HFF-Myc (cell line): ENCODE measurements at regions not wholly inside any gene's neighbourhood (a gene's known extent, or its start where the extent isn't known, plus 50 kb on each side); places are given as distances from the start of the nearest gene placed in this dataset.

ENCODE experiments used
- DNase-seq: peaks from one replicate; pipeline ENCODE4 v3.0.0-alpha.2; 2011; ENCODE audit warnings: low read depth; ENCODE audit errors: extremely low read depth
- H3K4me3 ChIP-seq: replicated peaks from 2 replicates; pipeline ENCODE4 v1.5.1; 2011; ENCODE audit warnings: low read depth, mild to moderate bottlenecking, control low read depth, low read length
- TF ChIP-seq, protein P1 (sequence below): IDR thresholded peaks from 2 replicates; pipeline ENCODE4 v1.5.1; 2012; ENCODE audit warnings: mild to moderate bottlenecking, low read depth, low read length, control low read depth; ENCODE audit errors: missing control alignments

DNA sequence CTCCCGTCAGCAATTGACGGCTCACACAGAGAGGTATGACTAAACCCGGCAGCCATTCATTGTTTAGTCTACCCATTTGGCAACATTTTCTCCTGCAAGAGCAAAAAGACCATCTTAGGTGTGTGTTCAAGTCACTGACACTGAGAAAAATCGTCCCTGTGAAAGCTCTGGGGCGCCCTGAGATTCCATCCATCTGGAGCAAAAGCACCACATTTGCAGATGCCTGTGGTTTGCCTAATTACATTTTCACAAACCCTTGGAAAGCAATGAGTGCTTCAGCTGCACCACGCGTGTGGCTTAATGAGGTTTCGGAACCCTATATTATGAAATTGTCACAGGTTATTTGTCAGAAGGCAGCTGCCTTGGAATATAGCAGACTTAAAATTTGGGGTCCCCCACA, 110.7 kb upstream of the PTPRM start:
- H3K4me3 ChIP-seq, result no peak overlapping the region
- no peak for DNase-seq
- TF ChIP-seq, protein P1, sequence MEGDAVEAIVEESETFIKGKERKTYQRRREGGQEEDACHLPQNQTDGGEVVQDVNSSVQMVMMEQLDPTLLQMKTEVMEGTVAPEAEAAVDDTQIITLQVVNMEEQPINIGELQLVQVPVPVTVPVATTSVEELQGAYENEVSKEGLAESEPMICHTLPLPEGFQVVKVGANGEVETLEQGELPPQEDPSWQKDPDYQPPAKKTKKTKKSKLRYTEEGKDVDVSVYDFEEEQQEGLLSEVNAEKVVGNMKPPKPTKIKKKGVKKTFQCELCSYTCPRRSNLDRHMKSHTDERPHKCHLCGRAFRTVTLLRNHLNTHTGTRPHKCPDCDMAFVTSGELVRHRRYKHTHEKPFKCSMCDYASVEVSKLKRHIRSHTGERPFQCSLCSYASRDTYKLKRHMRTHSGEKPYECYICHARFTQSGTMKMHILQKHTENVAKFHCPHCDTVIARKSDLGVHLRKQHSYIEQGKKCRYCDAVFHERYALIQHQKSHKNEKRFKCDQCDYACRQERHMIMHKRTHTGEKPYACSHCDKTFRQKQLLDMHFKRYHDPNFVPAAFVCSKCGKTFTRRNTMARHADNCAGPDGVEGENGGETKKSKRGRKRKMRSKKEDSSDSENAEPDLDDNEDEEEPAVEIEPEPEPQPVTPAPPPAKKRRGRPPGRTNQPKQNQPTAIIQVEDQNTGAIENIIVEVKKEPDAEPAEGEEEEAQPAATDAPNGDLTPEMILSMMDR, result no peak

DNA sequence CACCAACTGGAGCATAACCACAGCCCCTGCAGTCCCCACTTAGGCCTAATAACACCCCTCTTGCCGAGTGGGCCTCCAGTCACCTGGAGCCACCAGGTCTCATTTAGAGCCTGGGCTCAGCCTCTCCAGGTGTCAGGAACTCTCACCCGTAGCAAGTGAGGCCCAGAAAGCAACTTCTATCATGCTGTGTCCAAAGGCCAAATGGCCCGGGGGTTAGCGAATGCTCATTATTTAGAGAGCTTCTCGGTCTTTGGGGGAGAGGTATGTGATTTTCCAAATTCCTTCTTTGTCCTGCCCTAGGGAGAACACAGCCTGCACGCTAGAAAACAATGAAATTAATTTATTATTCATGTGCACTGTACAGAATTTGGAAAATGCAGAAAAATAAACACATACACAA, 109.9 kb upstream of the PTPRM start:
- no peak overlapping the region for H3K4me3 ChIP-seq
- TF ChIP-seq, protein P1, result no peak
- no peak for DNase-seq

DNA sequence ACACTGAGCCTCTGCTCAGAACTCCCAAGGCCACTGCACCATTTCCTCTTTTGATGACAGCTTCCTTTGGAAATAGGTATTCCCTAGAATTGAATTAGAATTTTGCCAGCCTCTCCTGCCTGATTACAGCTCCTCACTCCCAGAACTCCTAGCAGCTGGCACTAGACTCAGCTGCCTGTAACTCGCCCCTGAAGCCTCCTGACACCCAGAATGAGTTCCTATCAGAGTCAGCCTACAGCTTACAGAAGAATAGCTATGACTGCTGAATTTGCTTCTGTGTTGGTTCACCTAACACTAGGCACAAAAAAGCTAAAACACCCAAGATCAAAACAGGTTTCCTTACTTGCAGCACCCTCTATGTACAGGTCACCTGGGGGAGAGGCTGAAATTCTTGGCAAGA, 108.2 kb upstream of the PTPRM start:
- TF ChIP-seq, protein P1, result no peak
- no peak for DNase-seq
- no peak overlapping the region for H3K4me3 ChIP-seq

DNA sequence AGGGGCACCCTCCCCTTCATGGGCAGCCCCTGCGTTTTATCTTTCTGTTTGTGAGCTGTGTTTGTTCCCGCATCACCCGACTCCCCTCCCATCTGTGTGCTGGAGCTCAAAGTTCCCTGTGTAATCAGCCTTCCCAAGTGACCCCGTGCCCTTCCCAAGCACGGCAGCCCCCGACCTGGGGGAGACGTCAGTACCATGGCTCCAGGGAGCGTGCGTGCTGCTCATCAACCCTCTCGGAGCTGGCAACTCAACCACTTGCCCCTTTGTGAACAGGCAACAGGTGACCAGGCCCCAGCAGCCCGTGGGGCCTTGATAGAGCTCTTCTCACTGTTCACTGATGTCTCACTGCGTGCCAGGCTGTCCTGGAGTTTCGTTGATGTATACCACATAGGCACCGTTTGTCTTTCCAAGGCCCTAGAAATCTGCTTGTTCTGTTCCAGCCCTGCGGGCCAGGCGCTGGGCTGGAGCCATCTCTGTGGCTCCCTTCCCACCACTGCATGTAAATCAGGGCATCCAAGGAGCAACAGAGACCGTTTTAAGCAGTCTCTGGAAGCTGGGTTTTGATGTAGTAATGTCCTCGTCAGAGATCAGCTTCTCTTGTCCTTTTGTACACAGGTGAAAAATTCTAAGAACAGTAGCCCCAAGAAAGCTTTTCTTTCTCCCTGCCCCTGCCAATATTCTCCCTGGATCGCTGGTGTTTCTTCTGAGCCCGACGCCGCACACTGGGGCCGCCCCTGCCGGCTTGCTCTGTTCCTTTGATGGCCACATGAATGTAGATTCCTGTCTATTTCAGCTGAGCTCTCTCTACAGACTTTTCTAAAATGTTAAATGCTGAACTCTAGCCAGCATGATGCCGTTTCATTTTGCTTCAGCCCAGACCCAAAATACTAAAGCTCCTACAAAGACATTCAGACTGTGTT, 107.0 kb upstream of the PTPRM start:
- TF ChIP-seq, protein P1, result no peak
- DNase-seq, result no peak
- no peak overlapping the region for H3K4me3 ChIP-seq

DNA sequence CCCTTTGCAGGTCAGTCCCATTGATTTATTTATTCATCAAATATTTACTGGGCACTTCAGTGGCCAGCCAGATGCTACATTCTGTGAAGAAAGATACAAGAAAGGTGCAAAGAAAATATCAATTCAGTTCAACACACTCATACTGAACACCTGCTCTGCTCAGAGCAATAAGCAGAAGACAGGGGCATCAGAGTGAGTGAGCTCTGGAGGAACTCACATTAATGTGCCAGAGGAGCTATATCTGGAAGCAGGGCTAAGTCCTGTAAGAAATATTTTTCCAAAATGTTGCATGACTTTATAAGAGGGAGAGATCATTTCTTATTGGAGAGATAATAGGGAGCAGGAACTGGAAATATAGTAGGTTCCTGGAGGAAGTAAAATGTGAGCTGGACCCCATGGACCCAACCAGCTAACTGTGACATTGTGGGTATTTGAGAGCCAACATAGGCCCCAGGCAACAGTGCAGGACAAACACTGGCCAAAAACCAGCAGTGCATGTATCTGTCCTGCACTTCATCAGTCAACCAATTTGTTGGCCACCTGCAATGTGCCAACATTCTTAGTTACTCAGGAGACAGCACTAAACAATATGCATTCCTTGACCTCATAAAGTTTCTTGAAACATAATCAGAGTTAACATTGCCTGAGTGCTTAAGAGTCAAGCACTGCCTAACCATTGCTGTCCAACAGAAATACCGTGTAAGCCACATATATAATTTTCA, 102.7 kb upstream of the PTPRM start:
- TF ChIP-seq, protein P1, result no peak
- H3K4me3 ChIP-seq, result no peak overlapping the region
- no peak for DNase-seq

DNA sequence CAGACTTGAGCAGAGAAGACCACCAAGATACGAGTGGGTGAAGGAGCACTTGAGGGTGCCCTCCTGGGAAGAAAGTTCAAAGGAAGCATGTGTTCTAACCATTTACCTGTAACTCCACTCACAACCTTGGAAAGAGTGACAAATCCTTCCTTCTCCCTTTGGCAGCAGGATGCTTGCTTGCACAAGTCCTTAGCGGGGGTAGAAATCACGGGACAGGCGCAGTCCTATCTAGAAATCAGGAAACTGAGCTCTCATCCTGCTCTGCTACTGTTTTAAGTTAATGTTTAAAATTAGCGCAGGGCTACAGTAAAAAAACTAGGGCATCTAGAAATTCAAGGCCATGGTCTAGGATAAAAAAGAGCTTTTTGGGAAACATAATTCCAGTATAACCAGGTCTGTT, 100.9 kb upstream of the PTPRM start:
- H3K4me3 ChIP-seq, result no peak overlapping the region
- DNase-seq, result no peak
- TF ChIP-seq, protein P1, result no peak
